ENCODE measurements at regions not wholly inside any gene's neighbourhood (a gene's known extent, or its start where the extent isn't known, plus 50 kb on each side); places are given as distances from the start of the nearest gene placed in this dataset.

GRCh38 chr10:129258283-129258923, 208.6 kb upstream of the MGMT start:
- Histone ChIP-seq H3K4me1 (ENCODE audit: insufficient read depth, low read length) (no peaks in the 10 kb centered on the region), H2AFZ (ENCODE audit: low read length) (no peak overlapping the region), H3K27ac (ENCODE audit: extremely low read length, insufficient read depth, low read length) (no peak overlapping the region), H3K9ac (ENCODE audit: insufficient read depth, low read depth, low read length) (no peak overlapping the region), H3K27me3 (ENCODE audit: control insufficient read depth in 1 of 2, insufficient read depth in 2 of 2, low read length in 2 of 2) (peaks cover 0 to under 1% of the 10 kb centered on the region in 2 experiments; a peak in 2 of 5 replicates), H3K9me3 (ENCODE audit: low read length) (no peaks in the 10 kb centered on the region), H3K4me2 (ENCODE audit: low read depth, low read length) (no peak overlapping the region), H4K20me1 (ENCODE audit: insufficient read depth, low read length) (no peaks in the 10 kb centered on the region), H3K36me3 (replicated peaks in 1 of 2; ENCODE audit: control insufficient read depth in 1 of 2, insufficient read depth in 2 of 2, low read length in 2 of 2) (no peaks in the 10 kb centered on the region), H3K4me3 (replicated peaks in 1 of 3; ENCODE audit: insufficient read depth in 1 of 3, low read depth in 2 of 3, low read length in 3 of 3) (no peak overlapping the region), H3K79me2 (ENCODE audit: insufficient read depth, low read length) (no peaks in the 10 kb centered on the region)
- 11% methylated on average over 9 of the region's 9 CpGs for WGBS (ENCODE audit: low lambda C conversion rate)
- DNase-seq (ENCODE audit: low spot score) (no peak), FAIRE-seq (no peak), ATAC-seq (no peak)
- ChIA-PET CTCF (ENCODE audit: low intra/inter-chr PET ratio, low total read pairs) (no interaction called here), POLR2A (no interaction called here)
- intact Hi-C loops (cut with micrococcal nuclease; ENCODE audit: unreplicated experiment), result loop anchor here (10.0 kb wide), 1 partner anchor 174 kb away; no protein-coding TSS in a partner anchor
- BruUV-seq (replicated peaks), result no TSS peak
- in situ Hi-C loops (cut with HindIII; ENCODE audit: extremely low pct_ligation_motif_present, low pct_unique_long_range_greater_than_20kb), result no loop called here
- TF ChIP-seq ZNF280B (CRISPR knock-in tag; IDR thresholded peaks at IDR 0.05; ENCODE audit: borderline replicate concordance) (no peak), PTBP1 (IDR thresholded peaks at IDR 0.05; ENCODE audit: low read depth, low read length, poor library complexity, severe bottlenecking) (no peak), CHD2 (IDR thresholded peaks at IDR 0.05; ENCODE audit: low read depth, low read length) (no peak), KMT2B (CRISPR knock-in tag; IDR thresholded peaks at IDR 0.05) (no peak), ZNF274 (CRISPR knock-in tag; IDR thresholded peaks at IDR 0.05) (no peak), NR2F6 (IDR thresholded peaks at IDR 0.05) (no peak), NR2F6 (CRISPR knock-in tag; IDR thresholded peaks at IDR 0.05) (no peak), KDM5A (IDR thresholded peaks at IDR 0.05; ENCODE audit: borderline replicate concordance, low read length) (no peak), ZNF20 (CRISPR knock-in tag; IDR thresholded peaks at IDR 0.05) (no peak), GZF1 (CRISPR knock-in tag; IDR thresholded peaks at IDR 0.05) (no peak), ZNF644 (CRISPR knock-in tag; IDR thresholded peaks at IDR 0.05; ENCODE audit: low read depth) (no peak), GTF2F1 (IDR thresholded peaks at IDR 0.05; ENCODE audit: low read length) (no peak), BATF2 (CRISPR knock-in tag; IDR thresholded peaks at IDR 0.05) (no peak), NCOA2 (CRISPR knock-in tag; IDR thresholded peaks at IDR 0.05) (no peak), ZNF788 (CRISPR knock-in tag; IDR thresholded peaks at IDR 0.05; ENCODE audit: borderline replicate concordance) (no peak)

All from HepG2 (cell line).